HFF-Myc (cell line): ENCODE measurements at regions not wholly inside any gene's neighbourhood (a gene's known extent, or its start where the extent isn't known, plus 50 kb on each side); places are given as distances from the start of the nearest gene placed in this dataset.

Experiments
- DNase-seq: peaks from one replicate; pipeline ENCODE4 v3.0.0-alpha.2; 2011; ENCODE audit warnings: low read depth; ENCODE audit errors: extremely low read depth
- H3K4me3 ChIP-seq: replicated peaks from 2 replicates; pipeline ENCODE4 v1.5.1; 2011; ENCODE audit warnings: low read depth, mild to moderate bottlenecking, control low read depth, low read length
- CTCF ChIP-seq: IDR thresholded peaks from 2 replicates; pipeline ENCODE4 v1.5.1; 2012; ENCODE audit warnings: mild to moderate bottlenecking, low read depth, low read length, control low read depth; ENCODE audit errors: missing control alignments

GRCh38 chr14:43198465-43198864, 1308.6 kb downstream of the FSCB start:
- H3K4me3 ChIP-seq: no peak overlapping the region
- DNase-seq: no peak
- no peak for TF ChIP-seq CTCF

- no peak for DNase-seq
- H3K4me3 ChIP-seq: no peak overlapping the region
- TF ChIP-seq CTCF: no peak
These were observed 1322.5 kb downstream of the FSCB start for GRCh38 chr14:43184540-43184939.

- TF ChIP-seq CTCF: no peak
- no peak overlapping the region for H3K4me3 ChIP-seq
- DNase-seq: no peak
These were observed 1323.2 kb downstream of the FSCB start for GRCh38 chr14:43183916-43184315.

GRCh38 chr14:43175896-43176295, 1331.2 kb downstream of the FSCB start:
- no peak for DNase-seq
- no peak for TF ChIP-seq CTCF

GRCh38 chr14:43172899-43173548, 1334.1 kb downstream of the FSCB start:
- TF ChIP-seq CTCF: no peak
- no peak for DNase-seq
- no peak overlapping the region for H3K4me3 ChIP-seq

More at GRCh38 chr14:43175896-43176295, 1331.2 kb downstream of the FSCB start:
- no peak overlapping the region for H3K4me3 ChIP-seq

- TF ChIP-seq CTCF: no peak
- H3K4me3 ChIP-seq: no peak overlapping the region
- no peak for DNase-seq
These were observed 1337.4 kb downstream of the FSCB start for GRCh38 chr14:43169722-43170121.

GRCh38 chr14:43168371-43168925, 1338.6 kb downstream of the FSCB start:
- H3K4me3 ChIP-seq: no peak overlapping the region
- DNase-seq: no peak
- no peak for TF ChIP-seq CTCF
